ENCODE measurements at regions not wholly inside any gene's neighbourhood (a gene's known extent, or its start where the extent isn't known, plus 50 kb on each side); places are given as distances from the start of the nearest gene placed in this dataset.

DNA sequence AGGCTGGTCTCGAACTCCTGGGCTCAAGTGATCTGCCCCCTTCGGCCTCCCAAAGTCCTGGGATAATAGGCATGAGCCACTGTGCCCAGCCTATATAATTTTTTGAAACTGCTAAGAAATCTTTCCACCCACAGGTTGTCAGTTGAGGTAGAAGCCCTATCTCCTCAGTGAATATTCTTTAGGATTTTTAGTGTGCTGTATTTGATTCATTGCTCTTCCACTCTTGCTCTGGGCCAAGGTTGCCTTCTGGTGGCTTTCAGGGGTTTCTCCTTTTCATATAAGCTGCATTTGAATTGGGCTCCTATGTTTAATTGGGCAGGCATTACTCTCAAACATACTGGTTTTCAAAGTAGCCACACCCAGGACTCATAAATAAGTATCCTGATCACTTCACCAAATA lies 931.2 kb downstream of the GATA3 start:
- FAIRE-seq = no peak
- H3K4me1 ChIP-seq (ENCODE audit: control insufficient read depth, extremely low read depth, insufficient read depth, low read length) = no peaks in the 10 kb centered on the region
- H3K9me3 ChIP-seq (replicated peaks; ENCODE audit: control insufficient read depth, insufficient read depth, low read length) = no peaks in the 10 kb centered on the region
- H3K27me3 ChIP-seq (ENCODE audit: control insufficient read depth in 2 of 2, insufficient read depth in 2 of 2, low read length in 2 of 2) = no peaks in the 10 kb centered on the region
- no peaks in the 10 kb centered on the region for H3K79me2 ChIP-seq (ENCODE audit: control insufficient read depth, insufficient read depth, low read length)
- no peak overlapping the region for H2AFZ ChIP-seq (ENCODE audit: low read depth, low read length)
- H4K20me1 ChIP-seq (replicated peaks; ENCODE audit: control insufficient read depth, extremely low read depth, insufficient read depth, low read length) = no peaks in the 10 kb centered on the region
- H3K9ac ChIP-seq (replicated peaks; ENCODE audit: extremely low read depth, insufficient read depth, low read length) = no peak overlapping the region
- CTCF ChIA-PET = no interaction called here
- DNase-seq (ENCODE audit: low read depth, low spot score) = no peak
- BruUV-seq (replicated peaks) = no TSS peak
- TF ChIP-seq POLR2AphosphoS5 (IDR thresholded peaks at IDR 0.05; ENCODE audit: insufficient read depth, low read depth, low read length) = no peak
- TF ChIP-seq, protein P1, sequence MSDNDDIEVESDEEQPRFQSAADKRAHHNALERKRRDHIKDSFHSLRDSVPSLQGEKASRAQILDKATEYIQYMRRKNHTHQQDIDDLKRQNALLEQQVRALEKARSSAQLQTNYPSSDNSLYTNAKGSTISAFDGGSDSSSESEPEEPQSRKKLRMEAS (IDR thresholded peaks at IDR 0.05; ENCODE audit: insufficient read depth, insufficient read length) = no peak
- TF ChIP-seq, protein P2, sequence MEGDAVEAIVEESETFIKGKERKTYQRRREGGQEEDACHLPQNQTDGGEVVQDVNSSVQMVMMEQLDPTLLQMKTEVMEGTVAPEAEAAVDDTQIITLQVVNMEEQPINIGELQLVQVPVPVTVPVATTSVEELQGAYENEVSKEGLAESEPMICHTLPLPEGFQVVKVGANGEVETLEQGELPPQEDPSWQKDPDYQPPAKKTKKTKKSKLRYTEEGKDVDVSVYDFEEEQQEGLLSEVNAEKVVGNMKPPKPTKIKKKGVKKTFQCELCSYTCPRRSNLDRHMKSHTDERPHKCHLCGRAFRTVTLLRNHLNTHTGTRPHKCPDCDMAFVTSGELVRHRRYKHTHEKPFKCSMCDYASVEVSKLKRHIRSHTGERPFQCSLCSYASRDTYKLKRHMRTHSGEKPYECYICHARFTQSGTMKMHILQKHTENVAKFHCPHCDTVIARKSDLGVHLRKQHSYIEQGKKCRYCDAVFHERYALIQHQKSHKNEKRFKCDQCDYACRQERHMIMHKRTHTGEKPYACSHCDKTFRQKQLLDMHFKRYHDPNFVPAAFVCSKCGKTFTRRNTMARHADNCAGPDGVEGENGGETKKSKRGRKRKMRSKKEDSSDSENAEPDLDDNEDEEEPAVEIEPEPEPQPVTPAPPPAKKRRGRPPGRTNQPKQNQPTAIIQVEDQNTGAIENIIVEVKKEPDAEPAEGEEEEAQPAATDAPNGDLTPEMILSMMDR (IDR thresholded peaks at IDR 0.05; ENCODE audit: extremely low read depth in 1 of 2, insufficient read depth in 1 of 2, low read depth in 1 of 2, low read length in 2 of 2) = no peak
- TF ChIP-seq JUN (IDR thresholded peaks at IDR 0.05; ENCODE audit: borderline replicate concordance, insufficient read depth, insufficient read length, low read depth) = no peak
- no peak for TF ChIP-seq POLR2A (IDR thresholded peaks at IDR 0.05; ENCODE audit: low read depth, low read length)
- no peak for TF ChIP-seq MYC (IDR thresholded peaks at IDR 0.05; ENCODE audit: low read depth, low read length)
- no peak for TF ChIP-seq FOS (IDR thresholded peaks at IDR 0.05; ENCODE audit: borderline replicate concordance, insufficient read depth, low read length)
- no peak for TF ChIP-seq GATA2 (IDR thresholded peaks at IDR 0.05; ENCODE audit: insufficient read depth, insufficient read length, low read depth, low read length)
- no peak for TF ChIP-seq EZH2 (IDR thresholded peaks at IDR 0.05; ENCODE audit: borderline replicate concordance, low read depth, low read length, severe bottlenecking)
- H3K27ac ChIP-seq (ENCODE audit: insufficient read depth, low read depth, low read length) = no peak overlapping the region
- dilution Hi-C loops (cut with MboI; ENCODE audit: extremely low pct_ligation_motif_present, low sequenced_read_pairs) = no loop called here
- H3K9me1 ChIP-seq (replicated peaks; ENCODE audit: control insufficient read depth, extremely low read depth, insufficient read depth, low read length) = no peaks in the 10 kb centered on the region
- intact Hi-C loops (cut with micrococcal nuclease) = no loop called here
- no peak overlapping the region for H3K4me2 ChIP-seq (ENCODE audit: insufficient read depth, low read length)
- H3K4me3 ChIP-seq (replicated peaks in 1 of 3; ENCODE audit: insufficient read depth in 1 of 3, low read depth in 1 of 3, low read length in 3 of 3) = no peak overlapping the region
- H3K36me3 ChIP-seq (ENCODE audit: control insufficient read depth in 2 of 2, extremely low read depth in 1 of 2, insufficient read depth in 2 of 2, low read length in 2 of 2) = no peaks in the 10 kb centered on the region
- POLR2A ChIA-PET = no interaction called here

All from endothelial cell of umbilical vein (primary cell).